Cardiac muscle cell (in vitro differentiated cells and primary cell): ENCODE measurements at regions not wholly inside any gene's neighbourhood (a gene's known extent, or its start where the extent isn't known, plus 50 kb on each side); places are given as distances from the start of the nearest gene placed in this dataset.
A peak's percentile ranks its signal among the peaks of the same experiment; 100 is the strongest.

ENCODE experiments used
- DNase-seq, 2 donors: peaks; one replicate each; pipeline versions ENCODE4 v3.0.0 to v3.0.0-alpha.2; 2010 to 2017; ENCODE audit warnings: low read depth in 1 of 2, low spot score in 1 of 2
- H3K27ac ChIP-seq: fragments of 200-600 bp; sonication (generic); 2 replicates; pipeline ENCODE4 v1.5.1; 2016
- H3K27me3 ChIP-seq: fragments of 200-600 bp; sonication (generic); 2 replicates; pipeline ENCODE4 v1.6.0; 2016; ENCODE audit warnings: control low read depth
- H3K36me3 ChIP-seq: fragments of 200-600 bp; sonication (generic); 2 replicates; pipeline ENCODE4 v1.5.1; 2016; ENCODE audit warnings: control low read depth
- H3K4me1 ChIP-seq: fragments of 200-600 bp; sonication (generic); 2 replicates; pipeline ENCODE4 v1.8.1; 2017; ENCODE audit warnings: low read depth, mild to moderate bottlenecking, mixed run types
- H3K4me3 ChIP-seq: fragments of 200-600 bp; sonication (generic); 2 replicates; pipeline ENCODE4 v1.5.1; 2016; ENCODE audit warnings: mild to moderate bottlenecking
- H3K9me3 ChIP-seq: fragments of 200-600 bp; sonication (generic); 2 replicates; pipeline ENCODE4 v1.5.1; 2017; ENCODE audit warnings: low read depth, mild to moderate bottlenecking, control low read depth
- TF ChIP-seq, protein P1 (sequence below): IDR thresholded peaks from 2 replicates; pipeline ENCODE4 v1.5.1; 2012; ENCODE audit warnings: low read depth, mild to moderate bottlenecking, low read length

DNA sequence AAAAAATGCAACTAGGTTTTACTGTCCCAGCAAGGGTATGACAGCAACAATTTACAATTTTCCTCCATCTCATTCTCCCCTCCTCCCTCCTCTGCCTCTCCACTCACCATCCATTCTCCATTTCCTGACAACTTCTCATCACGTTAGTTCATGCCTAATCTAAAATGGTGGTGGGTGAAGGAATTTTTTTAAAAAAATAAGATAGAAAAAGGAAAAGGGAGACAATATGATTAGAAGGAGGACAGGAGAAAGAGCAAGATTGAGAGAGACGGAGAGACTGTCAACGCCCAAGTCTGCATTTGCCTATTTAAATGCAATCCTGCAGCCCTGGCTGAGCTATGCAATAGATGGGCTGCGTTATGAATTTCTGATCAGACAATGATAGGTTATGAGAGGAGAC lies 380.7 kb upstream of the PSMD7 start:
- no peaks in the 10 kb centered on the region for H3K9me3 ChIP-seq
- H3K36me3 ChIP-seq, result no peaks in the 10 kb centered on the region
- H3K27ac ChIP-seq, result no peak overlapping the region
- no peak overlapping the region for H3K4me3 ChIP-seq
- H3K27me3 ChIP-seq, result no peaks in the 10 kb centered on the region
- DNase-seq, result no peak
- TF ChIP-seq, protein P1, sequence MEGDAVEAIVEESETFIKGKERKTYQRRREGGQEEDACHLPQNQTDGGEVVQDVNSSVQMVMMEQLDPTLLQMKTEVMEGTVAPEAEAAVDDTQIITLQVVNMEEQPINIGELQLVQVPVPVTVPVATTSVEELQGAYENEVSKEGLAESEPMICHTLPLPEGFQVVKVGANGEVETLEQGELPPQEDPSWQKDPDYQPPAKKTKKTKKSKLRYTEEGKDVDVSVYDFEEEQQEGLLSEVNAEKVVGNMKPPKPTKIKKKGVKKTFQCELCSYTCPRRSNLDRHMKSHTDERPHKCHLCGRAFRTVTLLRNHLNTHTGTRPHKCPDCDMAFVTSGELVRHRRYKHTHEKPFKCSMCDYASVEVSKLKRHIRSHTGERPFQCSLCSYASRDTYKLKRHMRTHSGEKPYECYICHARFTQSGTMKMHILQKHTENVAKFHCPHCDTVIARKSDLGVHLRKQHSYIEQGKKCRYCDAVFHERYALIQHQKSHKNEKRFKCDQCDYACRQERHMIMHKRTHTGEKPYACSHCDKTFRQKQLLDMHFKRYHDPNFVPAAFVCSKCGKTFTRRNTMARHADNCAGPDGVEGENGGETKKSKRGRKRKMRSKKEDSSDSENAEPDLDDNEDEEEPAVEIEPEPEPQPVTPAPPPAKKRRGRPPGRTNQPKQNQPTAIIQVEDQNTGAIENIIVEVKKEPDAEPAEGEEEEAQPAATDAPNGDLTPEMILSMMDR, result no peak
- peaks cover 7% of the 10 kb centered on the region for H3K4me1 ChIP-seq

DNA sequence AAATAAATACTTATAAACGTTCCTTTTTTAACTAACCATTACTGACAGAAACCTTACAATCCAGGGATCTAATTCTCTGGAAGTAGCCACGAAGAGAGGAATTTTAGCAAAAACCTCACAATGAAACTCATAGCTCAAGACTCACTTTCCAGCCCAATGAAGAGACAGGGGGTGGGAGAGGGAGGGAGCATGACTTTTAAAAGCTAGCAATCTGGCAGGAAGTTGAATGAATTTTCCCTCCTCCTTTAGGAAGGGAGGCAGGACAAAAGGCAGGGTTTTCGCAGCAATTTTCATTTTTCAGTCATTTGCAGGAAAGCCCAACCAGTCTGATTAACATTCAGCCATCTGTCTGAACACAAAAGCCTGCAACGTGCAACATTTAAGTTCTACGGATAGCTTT lies 381.5 kb upstream of the PSMD7 start:
- DNase-seq, result no peak
- H3K9me3 ChIP-seq, result no peaks in the 10 kb centered on the region
- peaks cover 7% of the 10 kb centered on the region for H3K4me1 ChIP-seq
- H3K27me3 ChIP-seq, result no peaks in the 10 kb centered on the region
- no peak overlapping the region for H3K4me3 ChIP-seq
- TF ChIP-seq, protein P1, result no peak
- H3K36me3 ChIP-seq, result no peaks in the 10 kb centered on the region
- H3K27ac ChIP-seq, result no peak overlapping the region

DNA sequence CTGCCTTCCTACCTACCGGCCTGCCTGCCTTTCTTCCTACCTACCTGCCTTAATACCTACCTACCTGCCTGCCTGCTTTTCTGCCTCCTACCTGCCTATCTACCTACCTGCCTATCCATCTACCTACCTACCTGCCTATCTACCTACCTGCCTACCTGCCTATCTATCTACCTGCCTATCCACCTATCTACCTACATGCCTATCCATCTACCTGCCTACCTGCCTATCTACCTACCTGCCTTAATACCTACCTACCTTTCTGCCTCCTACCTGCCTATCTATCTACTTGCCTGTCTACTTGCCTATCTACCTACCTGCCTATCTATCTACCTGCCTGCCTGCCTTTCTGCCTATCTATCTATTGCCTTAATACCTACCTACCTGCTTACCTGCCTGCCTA lies 383.8 kb upstream of the PSMD7 start:
- no peak overlapping the region for H3K27ac ChIP-seq
- DNase-seq, result no peak
- H3K36me3 ChIP-seq, result no peaks in the 10 kb centered on the region
- no peaks in the 10 kb centered on the region for H3K27me3 ChIP-seq
- TF ChIP-seq, protein P1, result no peak
- no peak overlapping the region for H3K4me3 ChIP-seq
- H3K9me3 ChIP-seq, result no peaks in the 10 kb centered on the region
- peaks cover 7% of the 10 kb centered on the region for H3K4me1 ChIP-seq

DNA sequence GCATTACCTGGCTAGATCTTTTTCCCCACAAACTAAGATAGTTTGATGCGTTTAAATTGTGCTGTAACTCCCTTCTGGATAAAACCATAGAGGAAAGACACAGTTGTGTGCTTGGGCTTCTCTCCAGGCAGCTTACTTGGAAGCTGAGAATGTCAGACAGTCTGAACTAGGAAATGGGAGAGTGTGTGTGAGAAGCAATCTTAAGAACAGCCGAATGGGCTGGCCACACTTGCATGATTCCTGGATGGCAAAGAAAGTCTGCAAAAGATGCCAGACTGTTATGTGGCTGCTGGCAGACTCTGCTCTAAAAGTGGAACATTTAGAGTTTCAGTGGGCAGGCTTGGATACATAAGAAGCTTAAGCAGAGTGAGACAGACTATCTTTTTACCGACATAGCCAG lies 384.3 kb upstream of the PSMD7 start:
- H3K4me3 ChIP-seq, result no peak overlapping the region
- TF ChIP-seq, protein P1, result no peak
- no peak overlapping the region for H3K27ac ChIP-seq
- H3K4me1 ChIP-seq, result peaks cover 7% of the 10 kb centered on the region
- no peak for DNase-seq
- H3K27me3 ChIP-seq, result no peaks in the 10 kb centered on the region
- no peaks in the 10 kb centered on the region for H3K9me3 ChIP-seq
- H3K36me3 ChIP-seq, result no peaks in the 10 kb centered on the region

DNA sequence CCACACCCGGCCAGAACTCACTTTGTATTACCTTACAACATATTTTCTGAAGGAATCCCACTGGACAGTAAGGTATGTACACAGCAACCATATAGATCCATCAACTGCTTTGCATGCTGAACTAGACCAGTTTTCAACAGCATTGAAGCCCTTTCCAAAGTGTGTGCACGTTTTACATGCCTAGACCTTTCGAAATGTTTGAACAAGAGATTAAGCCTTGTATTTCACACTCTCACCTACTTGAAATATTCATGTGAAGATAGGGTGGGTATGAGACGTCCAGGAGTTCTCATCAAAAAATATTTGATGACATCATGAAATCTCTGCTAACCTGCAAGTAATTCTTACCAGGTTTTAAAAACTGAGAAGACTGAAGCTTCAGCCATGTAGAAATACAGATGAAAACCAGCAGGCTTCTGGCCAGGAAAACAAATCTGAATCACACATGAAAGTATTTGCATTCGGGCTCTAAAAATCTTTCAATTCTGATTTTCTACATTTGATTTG lies 387.0 kb upstream of the PSMD7 start:
- H3K9me3 ChIP-seq, result no peaks in the 10 kb centered on the region
- no peak overlapping the region for H3K4me3 ChIP-seq
- DNase-seq, result no peak
- H3K27ac ChIP-seq, result no peak overlapping the region
- TF ChIP-seq, protein P1, result no peak
- H3K27me3 ChIP-seq, result no peaks in the 10 kb centered on the region
- no peaks in the 10 kb centered on the region for H3K36me3 ChIP-seq
- no peaks in the 10 kb centered on the region for H3K4me1 ChIP-seq

DNA sequence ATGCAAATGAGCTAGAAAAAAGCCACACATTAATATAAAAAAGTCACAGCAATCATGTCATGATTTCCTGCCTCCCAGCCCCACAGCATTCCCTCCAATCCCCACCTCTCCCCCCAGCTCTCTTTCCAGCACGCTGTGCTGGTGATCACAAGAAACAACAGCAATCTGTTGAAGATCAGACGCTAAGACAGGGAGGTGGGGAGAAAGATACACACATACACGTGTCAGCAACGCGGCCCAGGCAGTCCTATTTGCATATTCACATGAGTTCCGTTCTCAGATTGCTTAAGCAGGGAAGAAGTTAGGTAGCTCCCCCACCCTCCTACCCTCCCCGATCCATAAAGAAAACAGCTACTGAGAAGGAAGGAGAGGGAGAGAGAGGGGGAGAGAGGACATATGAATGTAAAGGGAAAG lies 405.5 kb upstream of the PSMD7 start:
- Histone ChIP-seq H3K36me3 (no peaks in the 10 kb centered on the region), H3K27me3 (no peaks in the 10 kb centered on the region), H3K27ac (no peak overlapping the region), H3K9me3 (no peaks in the 10 kb centered on the region), H3K4me1 (peaks cover 11% of the 10 kb centered on the region), H3K4me3 (peak overlapping the region; percentile 24)
- TF ChIP-seq, protein P1, result no peak
- DNase-seq, result peak; percentile 26 to 45
